Spleen (tissue), 11 donors: ENCODE measurements at regions not wholly inside any gene's neighbourhood (a gene's known extent, or its start where the extent isn't known, plus 50 kb on each side); places are given as distances from the start of the nearest gene placed in this dataset.

Source experiments
- DNase-seq: peaks from one replicate; pipeline ENCODE4 v3.0.0-alpha.2; 2020
- H3K27ac ChIP-seq, 8 donors: fragments of 200-600 bp; sonication (generic) in 7 of 8; 1 replicate in 4 of 8; 2 replicates in 4 of 8; pipeline versions ENCODE4 v1.5.0 to v1.8.0; 2016 to 2021; ENCODE audit warnings: inconsistent platforms in 4 of 8, mild to moderate bottlenecking in 4 of 8, moderate library complexity in 1 of 8
- H3K27me3 ChIP-seq, 7 donors: fragments of 200-600 bp; sonication (generic) in 6 of 7; replicated peaks in 1 of 7; 1 replicate in 4 of 7; 2 replicates in 3 of 7; pipeline versions ENCODE4 v1.5.0 to v1.8.0; 2016 to 2021; ENCODE audit warnings: inconsistent platforms in 3 of 7, mild to moderate bottlenecking in 1 of 7
- H3K36me3 ChIP-seq, 6 donors: fragments of 200-600 bp; sonication (generic) in 5 of 6; 1 replicate in 4 of 6; 2 replicates in 2 of 6; pipeline versions ENCODE4 v1.5.0 to v1.8.0; 2016 to 2021; ENCODE audit warnings: inconsistent platforms in 2 of 6
- H3K4me1 ChIP-seq, 6 donors: fragments of 200-600 bp; sonication (generic) in 5 of 6; 1 replicate in 3 of 6; 2 replicates in 3 of 6; pipeline versions ENCODE4 v1.5.0 to v1.8.0; 2016 to 2021; ENCODE audit warnings: inconsistent platforms in 3 of 6
- H3K4me3 ChIP-seq, 8 donors: fragments of 200-600 bp; sonication (generic) in 7 of 8; 1 replicate in 4 of 8; 2 replicates in 4 of 8; pipeline versions ENCODE4 v1.5.0 to v1.8.0; 2016 to 2021; ENCODE audit warnings: inconsistent platforms in 4 of 8, mild to moderate bottlenecking in 4 of 8, moderate library complexity in 2 of 8
- H3K9me3 ChIP-seq, 8 donors: fragments of 200-600 bp; sonication (generic) in 7 of 8; 1 replicate in 4 of 8; 2 replicates in 4 of 8; pipeline versions ENCODE4 v1.5.0 to v1.8.0; 2016 to 2021; ENCODE audit warnings: inconsistent platforms in 4 of 8
- POLR2A ChIP-seq, 3 donors: fragments of 450-650 bp; IDR thresholded peaks; one replicate each; pipeline ENCODE4 v1.5.1; 2017; ENCODE audit warnings: antibody characterized with exemption in 3 of 3, mild to moderate bottlenecking in 1 of 3
- POLR2AphosphoS5 ChIP-seq, 3 donors: sonication (generic); formaldehyde crosslinking; IDR thresholded peaks; one replicate each; pipeline ENCODE4 v1.5.1; 2017; ENCODE audit warnings: antibody characterized with exemption in 3 of 3
- WGBS, 5 donors: extraction: QIAGEN DNeasy Blood & Tissue Kit in 3 of 5; methylation state at CpG; one replicate each; pipeline versions ENCODE4 v1.1.5 to v1.1.7; 2013 to 2018; 5-methylcytosine and 5-hydroxymethylcytosine counted together
- intact Hi-C: fragments of 100-400 bp; cut with DNase I; formaldehyde crosslinking; loops from one replicate; pipeline ENCODE4 v1.15.0; 2023; ENCODE audit warnings: low total_unique reads
- TF ChIP-seq, protein P1 (sequence below), 11 experiments: fragments of 200-600 bp in 7 of 11; fragments of 450-650 bp in 4 of 11; sonication (generic) in 4 of 11; IDR thresholded peaks in 8 of 11; conservative IDR thresholded peaks in 3 of 11; 1 replicate in 7 of 11; 2 replicates in 4 of 11; pipeline versions ENCODE4 v1.4.0 to v1.8.0; 2016 to 2021; ENCODE audit warnings: antibody characterized with exemption in 11 of 11, inconsistent platforms in 4 of 11, mild to moderate bottlenecking in 1 of 11
- donor health status: healthy with polysubstance abuse.
- donor health status: DM: no; HTN: no; CAD: no; lungs with moderate emphysema.
- donor health status: DM: no; HTN: no; CAD: no.
- donor health status: Bipolar disorder and iron deficiency.
- donor health status: healthy.
- donor health status: DM: no; HTN: no; CAD: no.
- donor health status: DM: yes; HTN: yes; CAD: no.

- Histone ChIP-seq H3K27me3 (no peaks in the 10 kb centered on the region), H3K27ac (no peak overlapping the region), H3K4me1 (no peaks in the 10 kb centered on the region), H3K4me3 (no peak overlapping the region), H3K9me3 (no peaks in the 10 kb centered on the region), H3K36me3 (no peaks in the 10 kb centered on the region)
- no peak for DNase-seq
- intact Hi-C loops = no loop called here
- 88 to 100% (median 97%) methylated on average over 1 of the region's 1 CpG for WGBS, 5 donors
- TF ChIP-seq, protein P1, sequence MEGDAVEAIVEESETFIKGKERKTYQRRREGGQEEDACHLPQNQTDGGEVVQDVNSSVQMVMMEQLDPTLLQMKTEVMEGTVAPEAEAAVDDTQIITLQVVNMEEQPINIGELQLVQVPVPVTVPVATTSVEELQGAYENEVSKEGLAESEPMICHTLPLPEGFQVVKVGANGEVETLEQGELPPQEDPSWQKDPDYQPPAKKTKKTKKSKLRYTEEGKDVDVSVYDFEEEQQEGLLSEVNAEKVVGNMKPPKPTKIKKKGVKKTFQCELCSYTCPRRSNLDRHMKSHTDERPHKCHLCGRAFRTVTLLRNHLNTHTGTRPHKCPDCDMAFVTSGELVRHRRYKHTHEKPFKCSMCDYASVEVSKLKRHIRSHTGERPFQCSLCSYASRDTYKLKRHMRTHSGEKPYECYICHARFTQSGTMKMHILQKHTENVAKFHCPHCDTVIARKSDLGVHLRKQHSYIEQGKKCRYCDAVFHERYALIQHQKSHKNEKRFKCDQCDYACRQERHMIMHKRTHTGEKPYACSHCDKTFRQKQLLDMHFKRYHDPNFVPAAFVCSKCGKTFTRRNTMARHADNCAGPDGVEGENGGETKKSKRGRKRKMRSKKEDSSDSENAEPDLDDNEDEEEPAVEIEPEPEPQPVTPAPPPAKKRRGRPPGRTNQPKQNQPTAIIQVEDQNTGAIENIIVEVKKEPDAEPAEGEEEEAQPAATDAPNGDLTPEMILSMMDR (IDR thresholded peaks at IDR 0.05 in 8 of 11, conservative IDR thresholded peaks at IDR 0.05 in 3 of 11) = no peak
- TF ChIP-seq POLR2AphosphoS5 (IDR thresholded peaks at IDR 0.05) (no peak), POLR2A (IDR thresholded peaks at IDR 0.05) (no peak)
Observed at GRCh38 chr5:158286827-158287226, 427.9 kb upstream of the CLINT1 start.

DNA sequence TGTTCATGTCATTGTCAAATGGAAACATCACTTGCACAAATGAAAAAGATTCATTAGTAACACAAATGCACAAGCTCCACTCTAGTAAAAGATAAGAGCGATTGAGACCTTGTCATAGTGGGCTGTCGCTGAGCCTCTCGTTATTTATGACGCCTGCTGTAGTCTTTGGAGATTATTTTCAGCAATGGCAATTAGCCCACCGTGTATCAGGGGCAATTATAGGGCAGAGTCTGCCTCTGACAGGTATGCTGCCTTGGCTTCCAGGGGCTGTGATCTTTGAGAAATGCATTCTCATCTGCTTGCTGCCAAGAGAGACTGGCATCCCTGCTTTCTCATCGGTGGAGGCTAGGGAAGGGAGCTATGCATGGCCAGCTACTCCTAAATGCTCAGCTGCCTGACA is 426.8 kb upstream of the CLINT1 start:
- DNase-seq = no peak
- intact Hi-C loops = no loop called here
- Histone ChIP-seq H3K27me3 (no peaks in the 10 kb centered on the region), H3K4me3 (no peak overlapping the region), H3K9me3 (no peaks in the 10 kb centered on the region), H3K4me1 (no peaks in the 10 kb centered on the region), H3K27ac (no peak overlapping the region), H3K36me3 (no peaks in the 10 kb centered on the region)
- no peak for TF ChIP-seq POLR2AphosphoS5 (IDR thresholded peaks at IDR 0.05)
- TF ChIP-seq, protein P1 (IDR thresholded peaks at IDR 0.05 in 8 of 11, conservative IDR thresholded peaks at IDR 0.05 in 3 of 11) = no peak
- TF ChIP-seq POLR2A (IDR thresholded peaks at IDR 0.05) = no peak
- 84 to 93% (median 89%) methylated on average over 5 to 6 of the region's 6 CpGs for WGBS, 5 donors

GRCh38 chr5:158284242-158284641 is 425.3 kb upstream of the CLINT1 start:
- TF ChIP-seq POLR2AphosphoS5 (IDR thresholded peaks at IDR 0.05) (no peak), POLR2A (IDR thresholded peaks at IDR 0.05) (no peak)
- TF ChIP-seq, protein P1 (IDR thresholded peaks at IDR 0.05 in 8 of 11, conservative IDR thresholded peaks at IDR 0.05 in 3 of 11) = no peak
- H3K36me3 ChIP-seq = no peaks in the 10 kb centered on the region
- 75 to 90% (median 85%) methylated on average over 2 of the region's 2 CpGs for WGBS, 5 donors
- H3K9me3 ChIP-seq = no peaks in the 10 kb centered on the region
- H3K4me3 ChIP-seq = no peak overlapping the region
- no peak overlapping the region for H3K27ac ChIP-seq
- H3K4me1 ChIP-seq = no peaks in the 10 kb centered on the region
- no peak for DNase-seq
- intact Hi-C loops = no loop called here
- no peaks in the 10 kb centered on the region for H3K27me3 ChIP-seq

- Histone ChIP-seq H3K4me1 (no peaks in the 10 kb centered on the region), H3K9me3 (no peaks in the 10 kb centered on the region), H3K36me3 (no peaks in the 10 kb centered on the region), H3K27me3 (no peaks in the 10 kb centered on the region), H3K4me3 (no peak overlapping the region), H3K27ac (no peak overlapping the region)
- no peak for DNase-seq
- 60 to 73% (median 71%) methylated on average over 4 of the region's 4 CpGs for WGBS, 5 donors
- intact Hi-C loops = no loop called here
- TF ChIP-seq, protein P1 (IDR thresholded peaks at IDR 0.05 in 8 of 11, conservative IDR thresholded peaks at IDR 0.05 in 3 of 11) = no peak
- no peak for TF ChIP-seq POLR2AphosphoS5 (IDR thresholded peaks at IDR 0.05)
- no peak for TF ChIP-seq POLR2A (IDR thresholded peaks at IDR 0.05)
Observed at GRCh38 chr5:158283397-158283796, 424.5 kb upstream of the CLINT1 start.
